H1 (cell line): ENCODE measurements at regions not wholly inside any gene's neighbourhood (a gene's known extent, or its start where the extent isn't known, plus 50 kb on each side); places are given as distances from the start of the nearest gene placed in this dataset.

Source experiments
- CTCF ChIA-PET: fragments of 300-600 bp; sonication (Branson Sonifier 250); formaldehyde crosslinking; loops from one replicate; lab custom pipeline; 2021; ENCODE audit not compliant: partially characterized antibody; lab: Charles Lee
- POLR2A ChIA-PET: fragments of 300-600 bp; sonication (Branson Sonifier 250); formaldehyde crosslinking; loops from one replicate; lab custom pipeline; 2021; ENCODE audit warnings: inconsistent platforms; ENCODE audit not compliant: partially characterized antibody; lab: Charles Lee
- DNase-seq, 2 experiments: peaks; one replicate each; pipeline versions ENCODE4 v3.0.0 to v3.0.0-alpha.2; 2010 to 2022; ENCODE audit warnings: low spot score in 2 of 2, low read depth in 1 of 2, mixed read lengths in 1 of 2
- FAIRE-seq: peaks from 2 replicates; lab custom pipeline; 2011; peaks lifted over from hg19 to GRCh38; lab: Jason Lieb, UNC
- H2AFZ ChIP-seq: 2 replicates; pipeline ENCODE4 v1.8.1; 2012; ENCODE audit warnings: low read length, inconsistent platforms
- H2AK5ac ChIP-seq: 2 replicates; pipeline ENCODE4 v1.6.1; 2013; ENCODE audit warnings: low read depth, low read length
- H2BK120ac ChIP-seq: replicated peaks from 2 replicates; pipeline ENCODE3; 2013; ENCODE audit warnings: low read depth, low read length, inconsistent platforms
- H2BK12ac ChIP-seq: 2 replicates; pipeline ENCODE4 v1.6.1; 2013; ENCODE audit warnings: low read depth, low read length
- H2BK15ac ChIP-seq: 2 replicates; pipeline ENCODE4 v1.6.1; 2013; ENCODE audit warnings: low read length
- H2BK20ac ChIP-seq: 2 replicates; pipeline ENCODE4 v1.6.1; 2013; ENCODE audit warnings: low read length
- H2BK5ac ChIP-seq: 2 replicates; pipeline ENCODE4 v1.6.1; 2013; ENCODE audit warnings: low read depth, low read length
- H3K14ac ChIP-seq: 2 replicates; pipeline ENCODE4 v1.6.1; 2013; ENCODE audit warnings: inconsistent platforms; ENCODE audit not compliant: insufficient read length
- H3K18ac ChIP-seq: 2 replicates; pipeline ENCODE4 v1.6.1; 2013; ENCODE audit warnings: low read length; ENCODE audit errors: extremely low read depth
- H3K23ac ChIP-seq: 2 replicates; pipeline ENCODE4 v1.6.1; 2013; ENCODE audit warnings: inconsistent platforms; ENCODE audit not compliant: insufficient read length
- H3K23me2 ChIP-seq: 2 replicates; pipeline ENCODE4 v1.6.1; 2013; ENCODE audit warnings: low read depth, low read length
- H3K27ac ChIP-seq: 2 replicates; pipeline ENCODE4 v1.6.1; 2011; ENCODE audit warnings: low read depth, low read length, inconsistent platforms
- H3K27me3 ChIP-seq, 4 experiments: replicated peaks in 1 of 4; 1 replicate in 1 of 4; 2 replicates in 3 of 4; pipeline versions ENCODE4 v1.6.1 to v1.8.1; 2011 to 2013; ENCODE audit warnings: low read length in 3 of 4, mild to moderate bottlenecking in 3 of 4, inconsistent platforms in 2 of 4, mixed read lengths in 2 of 4, moderate library complexity in 1 of 4; ENCODE audit not compliant: control insufficient read depth in 3 of 4, insufficient read depth in 3 of 4; ENCODE audit errors: extremely low read depth in 1 of 4
- H3K36me3 ChIP-seq, 4 experiments: 2 replicates each; pipeline versions ENCODE4 v1.6.1 to v1.8.1; 2011 to 2013; ENCODE audit warnings: mild to moderate bottlenecking in 4 of 4, low read length in 3 of 4, moderate library complexity in 2 of 4, control low read depth in 1 of 4, inconsistent platforms in 1 of 4; ENCODE audit not compliant: insufficient read depth in 4 of 4, control insufficient read depth in 2 of 4
- H3K4ac ChIP-seq: replicated peaks from 2 replicates; pipeline ENCODE3; 2013; ENCODE audit warnings: low read length, low read depth, mixed read lengths, inconsistent platforms; ENCODE audit not compliant: insufficient read length
- H3K4me1 ChIP-seq, 4 experiments: replicated peaks in 1 of 4; 1 replicate in 1 of 4; 2 replicates in 3 of 4; pipeline versions ENCODE4 v1.6.1 to v1.8.1; 2011 to 2013; ENCODE audit warnings: low read length in 3 of 4, inconsistent platforms in 2 of 4, mixed read lengths in 1 of 4; ENCODE audit not compliant: insufficient read depth in 4 of 4, control insufficient read depth in 3 of 4
- H3K4me2 ChIP-seq, 2 experiments: 2 replicates each; pipeline versions ENCODE4 v1.6.1 to v1.8.1; 2011 to 2013; ENCODE audit warnings: low read depth in 2 of 2, low read length in 2 of 2, control low read depth in 1 of 2, inconsistent platforms in 1 of 2, mild to moderate bottlenecking in 1 of 2; ENCODE audit not compliant: insufficient read depth in 1 of 2
- H3K4me3 ChIP-seq, 4 experiments: fragments of 200-600, 300-600 bp in 1 of 4; sonication (generic), shearing (Covaris generic), sonication (Bioruptor Twin) in 1 of 4; 2 replicates each; pipeline versions ENCODE4 v1.5.1 to v1.8.1; 2011 to 2016; ENCODE audit warnings: low read length in 4 of 4, low read depth in 3 of 4, control low read depth in 2 of 4, inconsistent platforms in 2 of 4, mild to moderate bottlenecking in 2 of 4, mixed read lengths in 1 of 4, moderate library complexity in 1 of 4; ENCODE audit not compliant: insufficient read depth in 2 of 4; ENCODE audit errors: extremely low read depth in 1 of 4
- H3K56ac ChIP-seq: replicated peaks from 2 replicates; pipeline ENCODE3; 2013; ENCODE audit warnings: low read depth, mild to moderate bottlenecking, mixed read lengths, low read length, inconsistent platforms; ENCODE audit not compliant: insufficient read length
- H3K79me1 ChIP-seq: 2 replicates; pipeline ENCODE4 v1.6.1; 2013; ENCODE audit warnings: low read depth, low read length, control low read depth
- H3K79me2 ChIP-seq, 2 experiments: 2 replicates each; pipeline versions ENCODE4 v1.6.1 to v1.8.1; 2012 to 2013; ENCODE audit warnings: low read length in 2 of 2, mild to moderate bottlenecking in 2 of 2, inconsistent platforms in 1 of 2; ENCODE audit not compliant: insufficient read depth in 2 of 2, control insufficient read depth in 1 of 2
- H3K9ac ChIP-seq, 4 experiments: replicated peaks in 1 of 4; 1 replicate in 1 of 4; 2 replicates in 3 of 4; pipeline versions ENCODE4 v1.6.1 to v1.8.1; 2011 to 2013; ENCODE audit warnings: low read depth in 3 of 4, low read length in 3 of 4, control low read depth in 2 of 4, mild to moderate bottlenecking in 2 of 4, moderate library complexity in 2 of 4, inconsistent platforms in 1 of 4; ENCODE audit errors: extremely low read depth in 1 of 4
- H3K9me3 ChIP-seq, 2 experiments: 2 replicates each; pipeline versions ENCODE4 v1.6.1 to v1.8.1; 2012 to 2013; ENCODE audit warnings: mild to moderate bottlenecking in 2 of 2, moderate library complexity in 2 of 2, control low read depth in 1 of 2, inconsistent platforms in 1 of 2, low read depth in 1 of 2, low read length in 1 of 2, mixed read lengths in 1 of 2; ENCODE audit not compliant: insufficient read depth in 2 of 2
- H4K20me1 ChIP-seq, 2 experiments: replicated peaks in 1 of 2; 2 replicates each; pipeline versions ENCODE3 to v1.8.1; 2011 to 2013; ENCODE audit warnings: inconsistent platforms in 2 of 2, low read length in 2 of 2, mild to moderate bottlenecking in 1 of 2; ENCODE audit not compliant: insufficient read depth in 2 of 2, control insufficient read depth in 1 of 2
- H4K5ac ChIP-seq: 2 replicates; pipeline ENCODE4 v1.6.1; 2013; ENCODE audit warnings: low read length, low read depth, mixed read lengths, inconsistent platforms; ENCODE audit not compliant: insufficient read length
- H4K8ac ChIP-seq: 2 replicates; pipeline ENCODE4 v1.8.0; 2013; ENCODE audit warnings: mild to moderate bottlenecking, moderate library complexity, low read length, inconsistent platforms; ENCODE audit not compliant: insufficient read depth; ENCODE audit errors: extremely low read depth
- H4K91ac ChIP-seq: replicated peaks from 2 replicates; pipeline ENCODE3; 2013; ENCODE audit warnings: low read length, mixed read lengths, inconsistent platforms; ENCODE audit not compliant: insufficient read length
- WGBS, 2 experiments: shearing (Covaris generic) in 1 of 2; methylation state at CpG; one replicate each; pipeline versions ENCODE4 v1.1.6 to v1.1.7; 2013 to 2015; ENCODE audit warnings: low lambda C conversion rate in 2 of 2, mixed read lengths in 2 of 2, inconsistent platforms in 1 of 2, low coverage in 1 of 2, missing lambda C conversion rate in 1 of 2; ENCODE audit not compliant: insufficient replicate concordance in 2 of 2, insufficient coverage in 1 of 2, insufficient read length in 1 of 2; ENCODE audit errors: extremely low coverage in 1 of 2, missing lambda C conversion rate in 1 of 2; 5-methylcytosine and 5-hydroxymethylcytosine counted together
- TF ChIP-seq, protein P1 (sequence below): IDR thresholded peaks from 2 replicates; pipeline ENCODE4 v1.6.1; 2012; ENCODE audit warnings: low read length, inconsistent platforms

DNA sequence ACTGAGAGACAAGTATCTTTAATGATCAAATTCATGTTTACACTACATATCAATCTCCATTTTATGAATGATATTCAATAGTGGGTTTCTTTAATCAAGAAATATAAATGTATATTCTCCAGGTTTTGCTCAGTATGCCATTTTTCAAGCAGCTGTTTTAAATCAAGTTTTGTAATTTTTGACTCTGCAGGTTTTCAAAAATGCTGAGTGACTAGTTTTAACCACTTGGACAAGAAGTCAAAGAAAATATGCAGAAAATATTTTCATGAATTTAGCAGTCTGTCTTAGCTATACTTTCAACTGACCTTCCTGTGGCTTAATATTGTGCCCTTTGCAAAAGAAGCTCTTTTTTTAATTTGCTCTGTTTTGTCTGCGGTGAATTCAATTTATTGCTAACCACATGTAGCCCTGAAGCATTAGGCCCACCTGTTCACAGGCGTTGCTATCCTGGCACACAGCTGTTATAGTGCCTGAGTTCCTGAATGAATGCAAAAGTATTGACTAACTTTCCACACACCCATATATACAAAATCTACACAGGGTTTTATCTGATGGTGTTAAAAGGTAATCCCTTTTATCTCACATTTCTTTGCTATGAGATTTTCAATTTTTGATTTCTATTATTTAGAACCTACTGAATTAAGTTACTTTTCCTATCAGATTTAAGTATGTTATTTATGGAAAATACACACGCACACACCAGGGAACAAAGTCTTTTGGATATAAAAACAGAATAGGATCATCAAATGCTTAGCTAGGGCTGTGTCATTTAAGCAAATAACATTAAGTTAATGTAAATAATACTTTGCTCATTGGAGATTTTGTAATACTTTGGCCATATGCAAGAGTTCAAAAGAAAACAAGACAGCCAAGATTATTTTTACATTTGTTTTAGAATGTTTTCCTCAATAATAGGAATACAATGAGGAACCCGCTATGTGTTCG, 1166.1 kb upstream of the GBE1 start:
- no peak overlapping the region for H3K4me2 ChIP-seq
- no peaks in the 10 kb centered on the region for H3K36me3 ChIP-seq
- no peak overlapping the region for H2BK20ac ChIP-seq
- H3K79me2 ChIP-seq, result no peaks in the 10 kb centered on the region
- H3K4ac ChIP-seq, result no peak overlapping the region
- no peaks in the 10 kb centered on the region for H3K23me2 ChIP-seq
- no peak overlapping the region for H2AFZ ChIP-seq
- H4K20me1 ChIP-seq, result no peaks in the 10 kb centered on the region
- H3K14ac ChIP-seq, result no peak overlapping the region
- no peak overlapping the region for H3K56ac ChIP-seq
- H3K27me3 ChIP-seq, result no peaks in the 10 kb centered on the region
- H4K91ac ChIP-seq, result no peak overlapping the region
- H4K5ac ChIP-seq, result no peak overlapping the region
- no peak for FAIRE-seq
- no peak for DNase-seq
- H2BK5ac ChIP-seq, result no peak overlapping the region
- H3K9me3 ChIP-seq, result no peaks in the 10 kb centered on the region
- POLR2A ChIA-PET, result no interaction called here
- no peak overlapping the region for H3K23ac ChIP-seq
- H3K4me1 ChIP-seq, result no peaks in the 10 kb centered on the region
- H3K18ac ChIP-seq, result no peak overlapping the region
- TF ChIP-seq, protein P1, sequence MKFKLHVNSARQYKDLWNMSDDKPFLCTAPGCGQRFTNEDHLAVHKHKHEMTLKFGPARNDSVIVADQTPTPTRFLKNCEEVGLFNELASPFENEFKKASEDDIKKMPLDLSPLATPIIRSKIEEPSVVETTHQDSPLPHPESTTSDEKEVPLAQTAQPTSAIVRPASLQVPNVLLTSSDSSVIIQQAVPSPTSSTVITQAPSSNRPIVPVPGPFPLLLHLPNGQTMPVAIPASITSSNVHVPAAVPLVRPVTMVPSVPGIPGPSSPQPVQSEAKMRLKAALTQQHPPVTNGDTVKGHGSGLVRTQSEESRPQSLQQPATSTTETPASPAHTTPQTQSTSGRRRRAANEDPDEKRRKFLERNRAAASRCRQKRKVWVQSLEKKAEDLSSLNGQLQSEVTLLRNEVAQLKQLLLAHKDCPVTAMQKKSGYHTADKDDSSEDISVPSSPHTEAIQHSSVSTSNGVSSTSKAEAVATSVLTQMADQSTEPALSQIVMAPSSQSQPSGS, result no peak
- TF ChIP-seq, all 59 proteins: peak for 0
- Histone ChIP-seq H3K27ac (no peak overlapping the region), H4K8ac (no peak overlapping the region), H2BK120ac (no peak overlapping the region), H2AK5ac (no peak overlapping the region), H3K9ac (no peak overlapping the region), H2BK15ac (no peak overlapping the region), H2BK12ac (no peak overlapping the region), H3K79me1 (no peaks in the 10 kb centered on the region), H3K4me3 (no peak overlapping the region)
- CTCF ChIA-PET, result no interaction called here
- WGBS, 2 experiments, result 90% methylated on average over 5 of the region's 5 CpGs; no CpG with 5 or more reads in 1 of the 2 experiments
